IMR-90 (cell line): ENCODE measurements at regions not wholly inside any gene's neighbourhood (a gene's known extent, or its start where the extent isn't known, plus 50 kb on each side); places are given as distances from the start of the nearest gene placed in this dataset.

ENCODE experiments used
- BHLHE40 ChIP-seq: fragments of 150-350 bp; IDR thresholded peaks from 2 replicates; pipeline ENCODE4 v1.6.1; 2016; ENCODE audit warnings: mild to moderate bottlenecking, low read depth, low read length
- CHD1 ChIP-seq: IDR thresholded peaks from 2 replicates; pipeline ENCODE4 v1.6.1; 2012; ENCODE audit warnings: low read depth, low read length, improper control_type of control experiment
- MAFK ChIP-seq: IDR thresholded peaks from 2 replicates; pipeline ENCODE4 v1.6.1; 2012; ENCODE audit warnings: low read depth, low read length, improper control_type of control experiment
- MAZ ChIP-seq: IDR thresholded peaks from 2 replicates; pipeline ENCODE4 v1.6.1; 2012; ENCODE audit warnings: low read depth, mild to moderate bottlenecking, low read length, improper control_type of control experiment, moderate library complexity, borderline replicate concordance
- POLR2A ChIP-seq: IDR thresholded peaks from 2 replicates; pipeline ENCODE4 v1.6.1; 2012; ENCODE audit warnings: mild to moderate bottlenecking, low read depth, low read length
- RAD21 ChIP-seq: IDR thresholded peaks from 2 replicates; pipeline ENCODE4 v1.6.1; 2012; ENCODE audit warnings: low read length, improper control_type of control experiment
- RCOR1 ChIP-seq: IDR thresholded peaks from 2 replicates; pipeline ENCODE4 v1.6.1; 2012; ENCODE audit warnings: mild to moderate bottlenecking, low read length, improper control_type of control experiment; ENCODE audit not compliant: insufficient replicate concordance
- RFX5 ChIP-seq: IDR thresholded peaks from 2 replicates; pipeline ENCODE4 v1.8.0; 2012; ENCODE audit warnings: low read depth, mild to moderate bottlenecking, low read length, moderate library complexity
- SMC3 ChIP-seq: fragments of 150-350 bp; IDR thresholded peaks from 2 replicates; pipeline ENCODE4 v1.6.1; 2016; ENCODE audit warnings: low read depth, mild to moderate bottlenecking, antibody characterized with exemption, low read length, moderate library complexity
- TF ChIP-seq, protein P1 (sequence below): conservative IDR thresholded peaks from 2 replicates; pipeline ENCODE4 v1.5.1; 2012; ENCODE audit warnings: mild to moderate bottlenecking, low read depth, low read length, improper control_type of control experiment
- TF ChIP-seq, protein P2 (sequence below): fragments of 150-350 bp; IDR thresholded peaks from 2 replicates; pipeline ENCODE4 v1.6.1; 2016; ENCODE audit warnings: low read depth, mild to moderate bottlenecking, low read length, moderate library complexity, borderline replicate concordance
- TF ChIP-seq, protein P3 (sequence below): fragments of 150-350 bp; IDR thresholded peaks from 2 replicates; pipeline ENCODE4 v1.6.1; 2017; ENCODE audit warnings: mild to moderate bottlenecking, antibody characterized with exemption, low read length, low read depth

- TF ChIP-seq POLR2A (no peak), MAFK (no peak), MAZ (no peak), RAD21 (no peak), CHD1 (no peak), SMC3 (no peak), RFX5 (no peak), BHLHE40 (no peak), RCOR1 (no peak)
- TF ChIP-seq, protein P1, sequence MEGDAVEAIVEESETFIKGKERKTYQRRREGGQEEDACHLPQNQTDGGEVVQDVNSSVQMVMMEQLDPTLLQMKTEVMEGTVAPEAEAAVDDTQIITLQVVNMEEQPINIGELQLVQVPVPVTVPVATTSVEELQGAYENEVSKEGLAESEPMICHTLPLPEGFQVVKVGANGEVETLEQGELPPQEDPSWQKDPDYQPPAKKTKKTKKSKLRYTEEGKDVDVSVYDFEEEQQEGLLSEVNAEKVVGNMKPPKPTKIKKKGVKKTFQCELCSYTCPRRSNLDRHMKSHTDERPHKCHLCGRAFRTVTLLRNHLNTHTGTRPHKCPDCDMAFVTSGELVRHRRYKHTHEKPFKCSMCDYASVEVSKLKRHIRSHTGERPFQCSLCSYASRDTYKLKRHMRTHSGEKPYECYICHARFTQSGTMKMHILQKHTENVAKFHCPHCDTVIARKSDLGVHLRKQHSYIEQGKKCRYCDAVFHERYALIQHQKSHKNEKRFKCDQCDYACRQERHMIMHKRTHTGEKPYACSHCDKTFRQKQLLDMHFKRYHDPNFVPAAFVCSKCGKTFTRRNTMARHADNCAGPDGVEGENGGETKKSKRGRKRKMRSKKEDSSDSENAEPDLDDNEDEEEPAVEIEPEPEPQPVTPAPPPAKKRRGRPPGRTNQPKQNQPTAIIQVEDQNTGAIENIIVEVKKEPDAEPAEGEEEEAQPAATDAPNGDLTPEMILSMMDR, result no peak
- TF ChIP-seq, protein P2, sequence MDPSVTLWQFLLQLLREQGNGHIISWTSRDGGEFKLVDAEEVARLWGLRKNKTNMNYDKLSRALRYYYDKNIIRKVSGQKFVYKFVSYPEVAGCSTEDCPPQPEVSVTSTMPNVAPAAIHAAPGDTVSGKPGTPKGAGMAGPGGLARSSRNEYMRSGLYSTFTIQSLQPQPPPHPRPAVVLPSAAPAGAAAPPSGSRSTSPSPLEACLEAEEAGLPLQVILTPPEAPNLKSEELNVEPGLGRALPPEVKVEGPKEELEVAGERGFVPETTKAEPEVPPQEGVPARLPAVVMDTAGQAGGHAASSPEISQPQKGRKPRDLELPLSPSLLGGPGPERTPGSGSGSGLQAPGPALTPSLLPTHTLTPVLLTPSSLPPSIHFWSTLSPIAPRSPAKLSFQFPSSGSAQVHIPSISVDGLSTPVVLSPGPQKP, result no peak
- TF ChIP-seq, protein P3, sequence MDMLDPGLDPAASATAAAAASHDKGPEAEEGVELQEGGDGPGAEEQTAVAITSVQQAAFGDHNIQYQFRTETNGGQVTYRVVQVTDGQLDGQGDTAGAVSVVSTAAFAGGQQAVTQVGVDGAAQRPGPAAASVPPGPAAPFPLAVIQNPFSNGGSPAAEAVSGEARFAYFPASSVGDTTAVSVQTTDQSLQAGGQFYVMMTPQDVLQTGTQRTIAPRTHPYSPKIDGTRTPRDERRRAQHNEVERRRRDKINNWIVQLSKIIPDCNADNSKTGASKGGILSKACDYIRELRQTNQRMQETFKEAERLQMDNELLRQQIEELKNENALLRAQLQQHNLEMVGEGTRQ, result no peak
These were observed 221.8 kb downstream of the ICE1 start for GRCh38 chr5:5644249-5644648.
